ENCODE measurements at regions not wholly inside any gene's neighbourhood (a gene's known extent, or its start where the extent isn't known, plus 50 kb on each side); places are given as distances from the start of the nearest gene placed in this dataset.

GRCh38 chrX:128436397-128437103 lies 384.3 kb upstream of the ACTRT1 start:
- DNase-seq (ENCODE audit: low read depth in 1 of 2, low spot score in 1 of 2) (no peak), FAIRE-seq (peak; percentile 56), ATAC-seq (no peak)
- TF ChIP-seq MAFK (IDR thresholded peaks at IDR 0.05; ENCODE audit: partially characterized antibody) = no peak
- no peak for TF ChIP-seq RAD21 (conservative IDR thresholded peaks at IDR 0.05 in 1 of 2, IDR thresholded peaks at IDR 0.05 in 1 of 2)
- TF ChIP-seq RNF2 (IDR thresholded peaks at IDR 0.05; ENCODE audit: borderline replicate concordance, low read depth) = no peak
- no peak for TF ChIP-seq NR3C1 (IDR thresholded peaks at IDR 0.05)
- no peak for TF ChIP-seq MAZ (IDR thresholded peaks at IDR 0.05; ENCODE audit: borderline replicate concordance, low read depth, low read length)
- TF ChIP-seq, protein P1, sequence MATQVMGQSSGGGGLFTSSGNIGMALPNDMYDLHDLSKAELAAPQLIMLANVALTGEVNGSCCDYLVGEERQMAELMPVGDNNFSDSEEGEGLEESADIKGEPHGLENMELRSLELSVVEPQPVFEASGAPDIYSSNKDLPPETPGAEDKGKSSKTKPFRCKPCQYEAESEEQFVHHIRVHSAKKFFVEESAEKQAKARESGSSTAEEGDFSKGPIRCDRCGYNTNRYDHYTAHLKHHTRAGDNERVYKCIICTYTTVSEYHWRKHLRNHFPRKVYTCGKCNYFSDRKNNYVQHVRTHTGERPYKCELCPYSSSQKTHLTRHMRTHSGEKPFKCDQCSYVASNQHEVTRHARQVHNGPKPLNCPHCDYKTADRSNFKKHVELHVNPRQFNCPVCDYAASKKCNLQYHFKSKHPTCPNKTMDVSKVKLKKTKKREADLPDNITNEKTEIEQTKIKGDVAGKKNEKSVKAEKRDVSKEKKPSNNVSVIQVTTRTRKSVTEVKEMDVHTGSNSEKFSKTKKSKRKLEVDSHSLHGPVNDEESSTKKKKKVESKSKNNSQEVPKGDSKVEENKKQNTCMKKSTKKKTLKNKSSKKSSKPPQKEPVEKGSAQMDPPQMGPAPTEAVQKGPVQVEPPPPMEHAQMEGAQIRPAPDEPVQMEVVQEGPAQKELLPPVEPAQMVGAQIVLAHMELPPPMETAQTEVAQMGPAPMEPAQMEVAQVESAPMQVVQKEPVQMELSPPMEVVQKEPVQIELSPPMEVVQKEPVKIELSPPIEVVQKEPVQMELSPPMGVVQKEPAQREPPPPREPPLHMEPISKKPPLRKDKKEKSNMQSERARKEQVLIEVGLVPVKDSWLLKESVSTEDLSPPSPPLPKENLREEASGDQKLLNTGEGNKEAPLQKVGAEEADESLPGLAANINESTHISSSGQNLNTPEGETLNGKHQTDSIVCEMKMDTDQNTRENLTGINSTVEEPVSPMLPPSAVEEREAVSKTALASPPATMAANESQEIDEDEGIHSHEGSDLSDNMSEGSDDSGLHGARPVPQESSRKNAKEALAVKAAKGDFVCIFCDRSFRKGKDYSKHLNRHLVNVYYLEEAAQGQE (IDR thresholded peaks at IDR 0.05) = no peak
- no peak for TF ChIP-seq JUN (IDR thresholded peaks at IDR 0.05)
- no peak for TF ChIP-seq RARB (CRISPR knock-in tag; IDR thresholded peaks at IDR 0.05)
- no peak for TF ChIP-seq BCL3 (IDR thresholded peaks at IDR 0.05)
- TF ChIP-seq HEYL (CRISPR knock-in tag; IDR thresholded peaks at IDR 0.05) = no peak
- no peak for TF ChIP-seq FOXS1 (CRISPR knock-in tag; IDR thresholded peaks at IDR 0.05)
- no peak for TF ChIP-seq SMC3 (IDR thresholded peaks at IDR 0.05)
- CTCF ChIA-PET = no interaction called here
- Histone ChIP-seq H3K4me3 (no peak overlapping the region), H3K9me3 (no peaks in the 10 kb centered on the region), H3K27ac (no peak overlapping the region), H3K4me1 (no peaks in the 10 kb centered on the region), H3K4me2 (no peak overlapping the region)
- POLR2A ChIA-PET = no interaction called here
- WGBS (ENCODE audit: missing lambda C conversion rate) = 57% methylated on average over 4 of the region's 4 CpGs

DNA sequence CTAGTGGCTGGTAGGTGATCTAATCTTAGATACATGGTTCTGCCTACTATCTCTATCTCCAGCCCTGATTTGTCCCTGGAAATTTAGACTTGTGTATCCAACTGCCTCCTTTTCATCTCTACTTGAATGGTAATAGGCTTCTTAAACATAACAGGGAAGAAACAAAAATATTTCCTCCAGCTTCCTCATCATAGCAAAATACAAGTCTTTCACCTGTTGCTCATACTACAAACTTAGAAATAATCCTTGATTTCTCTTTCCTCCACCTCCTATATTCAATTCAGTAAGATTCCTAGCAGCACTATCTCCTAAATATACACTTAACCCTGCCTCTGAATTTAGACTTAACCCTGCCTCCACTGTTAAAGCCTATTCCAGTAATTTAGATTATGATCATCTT lies 373.3 kb upstream of the ACTRT1 start:
- Histone ChIP-seq H3K4me2 (no peak overlapping the region), H3K9me3 (no peaks in the 10 kb centered on the region), H3K4me3 (no peak overlapping the region), H3K27ac (no peak overlapping the region), H3K4me1 (no peaks in the 10 kb centered on the region)
- POLR2A ChIA-PET = no interaction called here
- TF ChIP-seq, protein P2, sequence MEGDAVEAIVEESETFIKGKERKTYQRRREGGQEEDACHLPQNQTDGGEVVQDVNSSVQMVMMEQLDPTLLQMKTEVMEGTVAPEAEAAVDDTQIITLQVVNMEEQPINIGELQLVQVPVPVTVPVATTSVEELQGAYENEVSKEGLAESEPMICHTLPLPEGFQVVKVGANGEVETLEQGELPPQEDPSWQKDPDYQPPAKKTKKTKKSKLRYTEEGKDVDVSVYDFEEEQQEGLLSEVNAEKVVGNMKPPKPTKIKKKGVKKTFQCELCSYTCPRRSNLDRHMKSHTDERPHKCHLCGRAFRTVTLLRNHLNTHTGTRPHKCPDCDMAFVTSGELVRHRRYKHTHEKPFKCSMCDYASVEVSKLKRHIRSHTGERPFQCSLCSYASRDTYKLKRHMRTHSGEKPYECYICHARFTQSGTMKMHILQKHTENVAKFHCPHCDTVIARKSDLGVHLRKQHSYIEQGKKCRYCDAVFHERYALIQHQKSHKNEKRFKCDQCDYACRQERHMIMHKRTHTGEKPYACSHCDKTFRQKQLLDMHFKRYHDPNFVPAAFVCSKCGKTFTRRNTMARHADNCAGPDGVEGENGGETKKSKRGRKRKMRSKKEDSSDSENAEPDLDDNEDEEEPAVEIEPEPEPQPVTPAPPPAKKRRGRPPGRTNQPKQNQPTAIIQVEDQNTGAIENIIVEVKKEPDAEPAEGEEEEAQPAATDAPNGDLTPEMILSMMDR (IDR thresholded peaks at IDR 0.05) = no peak
- TF ChIP-seq RAD21 (conservative IDR thresholded peaks at IDR 0.05 in 1 of 2, IDR thresholded peaks at IDR 0.05 in 1 of 2) (no peak), MAFK (IDR thresholded peaks at IDR 0.05; ENCODE audit: partially characterized antibody) (no peak), MYC (IDR thresholded peaks at IDR 0.05; ENCODE audit: borderline replicate concordance, low read length) (no peak), CBX8 (IDR thresholded peaks at IDR 0.05) (no peak), GATA3 (IDR thresholded peaks at IDR 0.05; ENCODE audit: borderline replicate concordance) (no peak), POLR2AphosphoS2 (conservative IDR thresholded peaks at IDR 0.05; ENCODE audit: low read length) (no peak), HOXA7 (CRISPR knock-in tag; IDR thresholded peaks at IDR 0.05) (no peak), EHF (CRISPR knock-in tag; IDR thresholded peaks at IDR 0.05) (no peak), BHLHE40 (IDR thresholded peaks at IDR 0.05; ENCODE audit: low read depth, low read length) (no peak), NPAS2 (CRISPR knock-in tag; IDR thresholded peaks at IDR 0.05; ENCODE audit: borderline replicate concordance) (no peak)
- TF ChIP-seq, protein P1 (IDR thresholded peaks at IDR 0.05) = no peak
- TF ChIP-seq, protein P3, sequence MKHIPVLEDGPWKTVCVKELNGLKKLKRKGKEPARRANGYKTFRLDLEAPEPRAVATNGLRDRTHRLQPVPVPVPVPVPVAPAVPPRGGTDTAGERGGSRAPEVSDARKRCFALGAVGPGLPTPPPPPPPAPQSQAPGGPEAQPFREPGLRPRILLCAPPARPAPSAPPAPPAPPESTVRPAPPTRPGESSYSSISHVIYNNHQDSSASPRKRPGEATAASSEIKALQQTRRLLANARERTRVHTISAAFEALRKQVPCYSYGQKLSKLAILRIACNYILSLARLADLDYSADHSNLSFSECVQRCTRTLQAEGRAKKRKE (CRISPR knock-in tag; IDR thresholded peaks at IDR 0.05; ENCODE audit: low read depth) = no peak
- DNase-seq (ENCODE audit: low read depth in 1 of 2, low spot score in 1 of 2) (no peak), ATAC-seq (no peak), FAIRE-seq (no peak)
- CTCF ChIA-PET = no interaction called here

Data from A549 (cell line).